Natural killer cell (primary cell): ENCODE measurements at regions not wholly inside any gene's neighbourhood (a gene's known extent, or its start where the extent isn't known, plus 50 kb on each side); places are given as distances from the start of the nearest gene placed in this dataset.

ENCODE experiments used
- ATAC-seq, 3 donors: fragments of 150-1000 bp in 2 of 3; fragments of 200-7000 bp in 1 of 3; cut with Tn5 transposase; 1 replicate in 1 of 3; 2 replicates in 2 of 3; pipeline ENCODE4 v1.10.0; 2021; ENCODE audit warnings: mild to moderate bottlenecking in 2 of 3, moderate library complexity in 2 of 3
- DNase-seq, 2 donors: peaks; one replicate each; pipeline versions ENCODE4 v3.0.0 to v3.0.0-alpha.2; 2013 to 2021; ENCODE audit warnings: mixed read lengths in 1 of 2
- H3K27ac ChIP-seq: one replicate; pipeline ENCODE4 v1.5.1; 2013; ENCODE audit warnings: mild to moderate bottlenecking, low read length
- H3K27me3 ChIP-seq: one replicate; pipeline ENCODE4 v1.6.1; 2013; ENCODE audit warnings: low read length; ENCODE audit not compliant: control insufficient read depth, insufficient read depth
- H3K36me3 ChIP-seq: one replicate; pipeline ENCODE4 v1.6.1; 2013; ENCODE audit warnings: low read length; ENCODE audit not compliant: control insufficient read depth, insufficient read depth
- H3K4me1 ChIP-seq: one replicate; pipeline ENCODE4 v1.6.1; 2013; ENCODE audit warnings: low read length; ENCODE audit not compliant: control insufficient read depth, insufficient read depth
- H3K4me3 ChIP-seq: one replicate; pipeline ENCODE4 v1.5.1; 2013; ENCODE audit warnings: low read length
- H3K9me3 ChIP-seq: one replicate; pipeline ENCODE4 v1.6.1; 2013; ENCODE audit warnings: low read length; ENCODE audit not compliant: control insufficient read depth, insufficient read depth
- H3K27ac Mint-ChIP-seq, 2 donors: one replicate each; pipeline ENCODE4 v1.8.0; 2022; ENCODE audit warnings: mild to moderate bottlenecking in 2 of 2, mixed read lengths in 2 of 2, moderate library complexity in 1 of 2
- H3K27me3 Mint-ChIP-seq, 2 donors: one replicate each; pipeline ENCODE4 v1.8.0; 2022; ENCODE audit warnings: low read depth in 2 of 2, mixed read lengths in 2 of 2
- H3K36me3 Mint-ChIP-seq: one replicate; pipeline ENCODE4 v1.8.0; 2022; ENCODE audit warnings: mixed read lengths
- H3K4me1 Mint-ChIP-seq, 2 donors: one replicate each; pipeline ENCODE4 v1.8.0; 2022; ENCODE audit warnings: mixed read lengths in 2 of 2
- H3K4me3 Mint-ChIP-seq: one replicate; pipeline ENCODE4 v1.8.0; 2022; ENCODE audit warnings: mild to moderate bottlenecking, moderate library complexity, mixed read lengths
- H3K9me3 Mint-ChIP-seq, 2 donors: one replicate each; pipeline ENCODE4 v1.8.0; 2022; ENCODE audit warnings: mixed read lengths in 2 of 2
- CTCF ChIP-seq: fragments of 200-600 bp; IDR thresholded peaks from one replicate; pipeline ENCODE4 v1.8.0; 2022; ENCODE audit warnings: antibody characterized with exemption
- WGBS: methylation state at CpG from one replicate; pipeline ENCODE4 v1.1.7; 2013; ENCODE audit warnings: missing lambda C conversion rate; ENCODE audit not compliant: insufficient coverage; 5-methylcytosine and 5-hydroxymethylcytosine counted together
- intact Hi-C: fragments of 100-400 bp; cut with micrococcal nuclease; formaldehyde crosslinking; loops from one replicate; pipeline ENCODE4 v1.14.2; 2022

GRCh38 chr15:93182703-93183205 lies 93.7 kb upstream of the RGMA start:
- H3K27me3 Mint-ChIP-seq, result peaks cover 12 to 24% of the 10 kb centered on the region in 2 donors
- Histone ChIP-seq H3K27me3 (no peaks in the 10 kb centered on the region), H3K4me1 (peaks cover 2% of the 10 kb centered on the region), H3K36me3 (no peaks in the 10 kb centered on the region), H3K27ac (no peak overlapping the region), H3K9me3 (no peaks in the 10 kb centered on the region), H3K4me3 (no peak overlapping the region)
- WGBS, result 94% methylated on average over 8 of the region's 8 CpGs
- H3K4me1 Mint-ChIP-seq, result no peaks in the 10 kb centered on the region
- no peak overlapping the region for H3K4me3 Mint-ChIP-seq
- no peaks in the 10 kb centered on the region for H3K9me3 Mint-ChIP-seq
- no peak overlapping the region for H3K27ac Mint-ChIP-seq
- no peak for DNase-seq
- no peak for TF ChIP-seq CTCF
- intact Hi-C loops, result no loop called here
- H3K36me3 Mint-ChIP-seq, result no peaks in the 10 kb centered on the region
- ATAC-seq, result no peak

GRCh38 chr15:93180656-93181055 lies 91.6 kb upstream of the RGMA start:
- H3K36me3 ChIP-seq, result no peaks in the 10 kb centered on the region
- H3K9me3 ChIP-seq, result no peaks in the 10 kb centered on the region
- Mint-ChIP-seq H3K9me3 (no peaks in the 10 kb centered on the region), H3K4me3 (no peak overlapping the region), H3K27ac (no peak overlapping the region), H3K4me1 (no peaks in the 10 kb centered on the region), H3K36me3 (no peaks in the 10 kb centered on the region), H3K27me3 (peaks cover 9 to 17% of the 10 kb centered on the region in 2 donors)
- H3K27ac ChIP-seq, result no peak overlapping the region
- intact Hi-C loops, result no loop called here
- no peak overlapping the region for H3K4me3 ChIP-seq
- H3K27me3 ChIP-seq, result no peaks in the 10 kb centered on the region
- DNase-seq (no peak), ATAC-seq (no peak)
- H3K4me1 ChIP-seq, result peaks cover 2% of the 10 kb centered on the region
- TF ChIP-seq CTCF, result no peak
- WGBS, result 74% methylated on average over 6 of the region's 6 CpGs

- H3K9me3 Mint-ChIP-seq, result no peaks in the 10 kb centered on the region
- Histone ChIP-seq H3K27me3 (no peaks in the 10 kb centered on the region), H3K27ac (no peak overlapping the region), H3K4me1 (peaks cover 2% of the 10 kb centered on the region), H3K36me3 (no peaks in the 10 kb centered on the region), H3K9me3 (no peaks in the 10 kb centered on the region), H3K4me3 (no peak overlapping the region)
- WGBS, result 81% methylated on average over 7 of the region's 7 CpGs
- peaks cover 14 to 19% of the 10 kb centered on the region in 2 donors for H3K27me3 Mint-ChIP-seq
- TF ChIP-seq CTCF, result no peak
- no peak for ATAC-seq
- no peak overlapping the region for H3K27ac Mint-ChIP-seq
- H3K36me3 Mint-ChIP-seq, result no peaks in the 10 kb centered on the region
- no peak for DNase-seq
- intact Hi-C loops, result no loop called here
- H3K4me3 Mint-ChIP-seq, result no peak overlapping the region
- H3K4me1 Mint-ChIP-seq, result no peaks in the 10 kb centered on the region
Observed at GRCh38 chr15:93180128-93180527, 91.1 kb upstream of the RGMA start.

- H3K4me3 Mint-ChIP-seq, result no peak overlapping the region
- no peaks in the 10 kb centered on the region for H3K36me3 Mint-ChIP-seq
- TF ChIP-seq CTCF, result no peak
- no peak for ATAC-seq
- peaks cover 16 to 24% of the 10 kb centered on the region in 2 donors for H3K27me3 Mint-ChIP-seq
- intact Hi-C loops, result no loop called here
- no peak overlapping the region for H3K27ac Mint-ChIP-seq
- H3K27ac ChIP-seq, result no peak overlapping the region
- DNase-seq, result no peak
- H3K36me3 ChIP-seq, result no peaks in the 10 kb centered on the region
- H3K9me3 ChIP-seq, result no peaks in the 10 kb centered on the region
- H3K4me1 Mint-ChIP-seq, result no peaks in the 10 kb centered on the region
- no peak overlapping the region for H3K4me3 ChIP-seq
- no peaks in the 10 kb centered on the region for H3K27me3 ChIP-seq
- H3K9me3 Mint-ChIP-seq, result no peaks in the 10 kb centered on the region
- peaks cover 2% of the 10 kb centered on the region for H3K4me1 ChIP-seq
- 90% methylated on average over 15 of the region's 17 CpGs for WGBS
Observed at GRCh38 chr15:93179700-93180102, 90.7 kb upstream of the RGMA start.
